ENCODE measurements at regions not wholly inside any gene's neighbourhood (a gene's known extent, or its start where the extent isn't known, plus 50 kb on each side); places are given as distances from the start of the nearest gene placed in this dataset.

DNA sequence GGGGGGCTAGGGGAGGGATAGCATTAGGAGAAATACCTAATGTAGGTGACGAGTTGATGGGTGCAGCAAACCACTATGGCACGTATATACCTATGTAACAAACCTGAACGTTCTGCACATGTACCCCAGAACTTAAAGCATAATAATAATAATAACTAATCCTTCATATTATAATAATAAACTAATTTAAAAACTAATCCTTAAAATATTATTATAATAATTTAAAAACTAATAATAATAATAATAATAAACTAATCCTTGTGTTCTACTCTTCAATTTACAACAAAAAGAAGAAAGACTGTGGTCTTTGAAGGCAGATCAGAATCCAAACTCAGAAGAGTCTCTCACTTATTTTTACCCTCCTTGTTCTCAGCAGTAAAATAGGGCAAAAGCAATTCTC, 774.9 kb downstream of the CDH8 start:
- H3K27ac ChIP-seq (ENCODE audit: low read depth in 2 of 2, low read length in 2 of 2): no peak overlapping the region
- DNase-seq (no peak), FAIRE-seq (no peak)
- intact Hi-C loops (cut with DNase I): no loop called here
- no peaks in the 10 kb centered on the region for H3K9me3 ChIP-seq (ENCODE audit: control insufficient read depth in 2 of 3, insufficient read depth in 1 of 3, low read length in 3 of 3)
- no peaks in the 10 kb centered on the region for H3K36me3 ChIP-seq (ENCODE audit: control insufficient read depth in 2 of 3, insufficient read depth in 3 of 3, low read length in 3 of 3)
- TF ChIP-seq, protein P1, sequence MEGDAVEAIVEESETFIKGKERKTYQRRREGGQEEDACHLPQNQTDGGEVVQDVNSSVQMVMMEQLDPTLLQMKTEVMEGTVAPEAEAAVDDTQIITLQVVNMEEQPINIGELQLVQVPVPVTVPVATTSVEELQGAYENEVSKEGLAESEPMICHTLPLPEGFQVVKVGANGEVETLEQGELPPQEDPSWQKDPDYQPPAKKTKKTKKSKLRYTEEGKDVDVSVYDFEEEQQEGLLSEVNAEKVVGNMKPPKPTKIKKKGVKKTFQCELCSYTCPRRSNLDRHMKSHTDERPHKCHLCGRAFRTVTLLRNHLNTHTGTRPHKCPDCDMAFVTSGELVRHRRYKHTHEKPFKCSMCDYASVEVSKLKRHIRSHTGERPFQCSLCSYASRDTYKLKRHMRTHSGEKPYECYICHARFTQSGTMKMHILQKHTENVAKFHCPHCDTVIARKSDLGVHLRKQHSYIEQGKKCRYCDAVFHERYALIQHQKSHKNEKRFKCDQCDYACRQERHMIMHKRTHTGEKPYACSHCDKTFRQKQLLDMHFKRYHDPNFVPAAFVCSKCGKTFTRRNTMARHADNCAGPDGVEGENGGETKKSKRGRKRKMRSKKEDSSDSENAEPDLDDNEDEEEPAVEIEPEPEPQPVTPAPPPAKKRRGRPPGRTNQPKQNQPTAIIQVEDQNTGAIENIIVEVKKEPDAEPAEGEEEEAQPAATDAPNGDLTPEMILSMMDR (IDR thresholded peaks at IDR 0.05; ENCODE audit: borderline replicate concordance, extremely low read depth, insufficient read depth): no peak
- no peaks in the 10 kb centered on the region for H3K27me3 ChIP-seq (ENCODE audit: control insufficient read depth, insufficient read depth, low read length)
- no peak overlapping the region for H3K4me3 ChIP-seq (ENCODE audit: low read length in 3 of 3)
- H3K4me1 ChIP-seq (ENCODE audit: control insufficient read depth in 2 of 3, insufficient read depth in 2 of 3, low read depth in 1 of 3, low read length in 3 of 3): no peaks in the 10 kb centered on the region
- H3K9ac ChIP-seq (ENCODE audit: low read length in 3 of 3): no peak overlapping the region

DNA sequence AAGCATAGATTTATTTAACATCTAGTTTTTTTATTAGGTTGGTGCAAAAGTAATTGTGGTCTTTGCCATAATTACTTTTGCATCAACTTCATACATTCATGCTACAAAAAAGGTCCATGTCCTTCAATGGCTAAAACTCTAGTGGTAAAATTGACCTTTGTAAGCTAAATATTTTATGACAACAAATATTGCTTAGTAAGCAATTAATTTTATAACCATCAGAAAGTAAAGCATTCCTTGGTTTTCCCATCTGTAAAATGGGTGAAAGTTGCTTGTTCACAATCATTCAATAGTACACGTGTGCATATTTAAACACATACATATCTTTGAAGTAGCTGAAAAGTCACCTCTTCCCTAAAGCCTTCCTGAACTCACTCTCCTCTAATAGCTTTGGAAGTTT, 789.6 kb downstream of the CDH8 start:
- intact Hi-C loops (cut with DNase I): no loop called here
- no peak for FAIRE-seq
- DNase-seq: no peak

DNA sequence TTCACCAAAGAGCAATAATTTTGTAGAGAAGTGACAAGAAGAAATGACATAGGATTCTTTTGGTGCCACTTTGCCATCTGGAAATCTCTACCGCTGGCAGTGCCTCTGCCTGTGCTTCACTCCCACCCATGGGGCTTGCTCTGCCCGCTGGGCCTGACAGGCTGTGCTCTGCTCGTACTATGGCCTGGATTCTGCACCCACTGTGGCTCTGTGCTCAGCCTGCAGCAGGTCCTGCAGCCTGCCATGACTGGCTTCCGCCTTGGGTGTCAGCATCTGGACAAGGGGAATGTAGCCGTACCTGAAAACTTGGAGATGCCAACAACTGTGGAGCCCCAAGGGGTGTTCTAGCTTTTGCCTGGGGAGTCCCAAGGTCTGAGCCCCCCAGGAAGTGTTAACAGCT, 792.3 kb downstream of the CDH8 start:
- peak in 1 of 5 donors; percentile 39 for DNase-seq
- Histone ChIP-seq H3K36me3 (ENCODE audit: control insufficient read depth in 2 of 3, insufficient read depth in 3 of 3, low read length in 3 of 3) (no peaks in the 10 kb centered on the region), H3K4me1 (ENCODE audit: control insufficient read depth in 2 of 3, insufficient read depth in 2 of 3, low read depth in 1 of 3, low read length in 3 of 3) (no peaks in the 10 kb centered on the region), H3K4me3 (ENCODE audit: low read length in 3 of 3) (no peak overlapping the region), H3K27ac (ENCODE audit: low read depth in 2 of 2, low read length in 2 of 2) (no peak overlapping the region), H3K27me3 (ENCODE audit: control insufficient read depth, insufficient read depth, low read length) (no peaks in the 10 kb centered on the region), H3K9ac (ENCODE audit: low read length in 3 of 3) (no peak overlapping the region), H3K9me3 (ENCODE audit: control insufficient read depth in 2 of 3, insufficient read depth in 1 of 3, low read length in 3 of 3) (no peaks in the 10 kb centered on the region)
- TF ChIP-seq, protein P1 (IDR thresholded peaks at IDR 0.05; ENCODE audit: borderline replicate concordance, extremely low read depth, insufficient read depth): no peak
- FAIRE-seq: no peak
- intact Hi-C loops (cut with DNase I): no loop called here

More for the DNA sequence above, 789.6 kb downstream of the CDH8 start:
- H3K4me3 ChIP-seq (ENCODE audit: low read length in 3 of 3): no peak overlapping the region
- no peaks in the 10 kb centered on the region for H3K27me3 ChIP-seq (ENCODE audit: control insufficient read depth, insufficient read depth, low read length)
- H3K4me1 ChIP-seq (ENCODE audit: control insufficient read depth in 2 of 3, insufficient read depth in 2 of 3, low read depth in 1 of 3, low read length in 3 of 3): no peaks in the 10 kb centered on the region
- H3K36me3 ChIP-seq (ENCODE audit: control insufficient read depth in 2 of 3, insufficient read depth in 3 of 3, low read length in 3 of 3): no peaks in the 10 kb centered on the region
- H3K27ac ChIP-seq (ENCODE audit: low read depth in 2 of 2, low read length in 2 of 2): no peak overlapping the region
- no peaks in the 10 kb centered on the region for H3K9me3 ChIP-seq (ENCODE audit: control insufficient read depth in 2 of 3, insufficient read depth in 1 of 3, low read length in 3 of 3)
- H3K9ac ChIP-seq (ENCODE audit: low read length in 3 of 3): no peak overlapping the region
- TF ChIP-seq, protein P1 (IDR thresholded peaks at IDR 0.05; ENCODE audit: borderline replicate concordance, extremely low read depth, insufficient read depth): no peak

DNA sequence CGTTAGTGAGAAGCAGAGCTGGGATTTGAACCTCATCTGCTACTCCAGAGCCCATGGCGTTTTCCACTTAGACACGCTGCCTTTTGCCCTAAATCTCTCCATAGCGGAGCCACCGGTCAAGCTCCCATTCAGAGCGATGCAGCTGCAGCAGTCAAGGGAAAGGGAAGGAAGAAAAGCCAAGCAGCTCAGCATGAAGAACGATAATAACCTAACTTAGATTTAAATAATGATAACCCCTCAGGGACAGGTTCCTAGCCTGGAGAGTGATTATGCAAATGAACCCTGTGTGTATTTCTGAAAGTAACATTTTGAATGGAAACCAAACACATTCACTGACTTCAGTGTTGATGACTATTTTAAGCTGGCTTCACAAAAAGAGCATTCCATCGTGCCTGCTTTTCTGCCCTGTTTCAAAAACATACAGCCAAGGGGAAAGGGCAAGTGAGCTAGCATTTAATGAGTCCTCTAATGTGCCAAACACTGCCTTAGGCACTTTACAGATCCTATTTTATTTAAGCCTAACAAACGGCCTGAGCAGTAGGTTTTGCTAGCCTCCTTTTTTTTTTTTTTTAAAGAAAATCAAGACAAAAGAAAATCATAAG, 798.3 kb downstream of the CDH8 start:
- no peak overlapping the region for H3K9ac ChIP-seq (ENCODE audit: low read length in 3 of 3)
- DNase-seq (no peak), FAIRE-seq (no peak)
- no peak overlapping the region for H3K4me3 ChIP-seq (ENCODE audit: low read length in 3 of 3)
- H3K27ac ChIP-seq (ENCODE audit: low read depth in 2 of 2, low read length in 2 of 2): no peak overlapping the region
- H3K4me1 ChIP-seq (ENCODE audit: control insufficient read depth in 2 of 3, insufficient read depth in 2 of 3, low read depth in 1 of 3, low read length in 3 of 3): no peaks in the 10 kb centered on the region
- H3K9me3 ChIP-seq (ENCODE audit: control insufficient read depth in 2 of 3, insufficient read depth in 1 of 3, low read length in 3 of 3): no peaks in the 10 kb centered on the region
- H3K27me3 ChIP-seq (ENCODE audit: control insufficient read depth, insufficient read depth, low read length): no peaks in the 10 kb centered on the region
- TF ChIP-seq, protein P1 (IDR thresholded peaks at IDR 0.05; ENCODE audit: borderline replicate concordance, extremely low read depth, insufficient read depth): no peak
- H3K36me3 ChIP-seq (ENCODE audit: control insufficient read depth in 2 of 3, insufficient read depth in 3 of 3, low read length in 3 of 3): no peaks in the 10 kb centered on the region
- intact Hi-C loops (cut with DNase I): no loop called here

All from kidney (tissue), 13 donors.